ENCODE measurements at regions not wholly inside any gene's neighbourhood (a gene's known extent, or its start where the extent isn't known, plus 50 kb on each side); places are given as distances from the start of the nearest gene placed in this dataset.
"Not testable (repeated sequence)": the region's sequence is repeated elsewhere in the genome, so short reads cannot be mapped to it uniquely, and the experiment has no call there.

GRCh38 chr4:138588501-138588900, 346.4 kb upstream of the SLC7A11 start:
- no peak for DNase-seq (ENCODE audit: low spot score)
- POLR2A ChIA-PET (ENCODE audit: low non-redundant PET), result no interaction called here
- no peak overlapping the region for H3K27ac ChIP-seq
- CTCF ChIA-PET, result no interaction called here
- TF ChIP-seq CTCF (conservative IDR thresholded peaks at IDR 0.05; ENCODE audit: low read depth), result no peak

GRCh38 chr4:138579146-138579545, 337.0 kb upstream of the SLC7A11 start:
- ChIA-PET CTCF (no interaction called here), POLR2A (ENCODE audit: low non-redundant PET) (no interaction called here)
- no peak for DNase-seq (ENCODE audit: low spot score)
- no peak for TF ChIP-seq CTCF (conservative IDR thresholded peaks at IDR 0.05; ENCODE audit: low read depth)
- H3K27ac ChIP-seq, result no peak overlapping the region

GRCh38 chr4:138577826-138578225, 335.7 kb upstream of the SLC7A11 start:
- DNase-seq (ENCODE audit: low spot score); H3K27ac ChIP-seq; POLR2A ChIA-PET (ENCODE audit: low non-redundant PET); CTCF ChIA-PET: not testable (repeated sequence)

- POLR2A ChIA-PET (ENCODE audit: low non-redundant PET), result no interaction called here
- no peak overlapping the region for H3K27ac ChIP-seq
- CTCF ChIA-PET, result interaction anchor here (0.5 kb wide), 1 partner anchor 9 kb away, joined by 7 read pairs; no protein-coding TSS in a partner anchor
- DNase-seq (ENCODE audit: low spot score), result no peak
- TF ChIP-seq CTCF (conservative IDR thresholded peaks at IDR 0.05; ENCODE audit: low read depth), result no peak
Measured at GRCh38 chr4:138577145-138577544, 335.0 kb upstream of the SLC7A11 start.

GRCh38 chr4:138576684-138577083, 334.5 kb upstream of the SLC7A11 start:
- ChIA-PET POLR2A (ENCODE audit: low non-redundant PET) (no interaction called here), CTCF (interaction anchor here (0.5 kb wide), 1 partner anchor 9 kb away, joined by 7 read pairs; no protein-coding TSS in a partner anchor)
- TF ChIP-seq CTCF (conservative IDR thresholded peaks at IDR 0.05; ENCODE audit: low read depth), result no peak; the same call in 1 of the 2 replicates
- H3K27ac ChIP-seq, result no peak overlapping the region
- DNase-seq (ENCODE audit: low spot score), result peak; percentile 22

- no peak for TF ChIP-seq CTCF (conservative IDR thresholded peaks at IDR 0.05; ENCODE audit: low read depth)
- ChIA-PET CTCF (no interaction called here), POLR2A (ENCODE audit: low non-redundant PET) (no interaction called here)
- DNase-seq (ENCODE audit: low spot score), result no peak
- no peak overlapping the region for H3K27ac ChIP-seq
Measured at GRCh38 chr4:138573246-138573645, 331.1 kb upstream of the SLC7A11 start.

GRCh38 chr4:138572007-138572406, 329.9 kb upstream of the SLC7A11 start:
- H3K27ac ChIP-seq, result no peak overlapping the region
- CTCF ChIA-PET, result interaction anchor here (0.6 kb wide), 1 partner anchor 254 kb away, joined by 4 read pairs; no protein-coding TSS in a partner anchor
- no peak for TF ChIP-seq CTCF (conservative IDR thresholded peaks at IDR 0.05; ENCODE audit: low read depth)
- no peak for DNase-seq (ENCODE audit: low spot score)
- POLR2A ChIA-PET (ENCODE audit: low non-redundant PET), result no interaction called here
